Panc1 (cell line): ENCODE measurements at regions not wholly inside any gene's neighbourhood (a gene's known extent, or its start where the extent isn't known, plus 50 kb on each side); places are given as distances from the start of the nearest gene placed in this dataset.

ENCODE experiments used
- POLR2AphosphoS5 ChIP-seq: IDR thresholded peaks from 2 replicates; pipeline ENCODE4 v1.6.1; 2012; ENCODE audit warnings: mild to moderate bottlenecking, low read depth, low read length, moderate library complexity
- SIN3A ChIP-seq: IDR thresholded peaks from 2 replicates; pipeline ENCODE4 v1.6.1; 2012; ENCODE audit warnings: low read depth, mild to moderate bottlenecking, low read length, moderate library complexity, borderline replicate concordance; ENCODE audit not compliant: insufficient read depth
- TCF7L2 ChIP-seq: IDR thresholded peaks from 2 replicates; pipeline ENCODE4 v1.6.1; 2011; ENCODE audit warnings: mild to moderate bottlenecking, low read depth, low read length, inconsistent platforms
- TF ChIP-seq, protein P1 (sequence below): fragments of 450-650 bp; IDR thresholded peaks from 2 replicates; pipeline ENCODE4 v1.5.1; 2017; ENCODE audit warnings: mild to moderate bottlenecking
- TF ChIP-seq, protein P2 (sequence below), 2 experiments: IDR thresholded peaks; 2 replicates each; pipeline ENCODE4 v1.6.1; 2011 to 2012; ENCODE audit warnings: low read depth in 2 of 2, control low read depth in 1 of 2, low read length in 1 of 2, mild to moderate bottlenecking in 1 of 2, moderate library complexity in 1 of 2; ENCODE audit not compliant: insufficient read depth in 1 of 2

DNA sequence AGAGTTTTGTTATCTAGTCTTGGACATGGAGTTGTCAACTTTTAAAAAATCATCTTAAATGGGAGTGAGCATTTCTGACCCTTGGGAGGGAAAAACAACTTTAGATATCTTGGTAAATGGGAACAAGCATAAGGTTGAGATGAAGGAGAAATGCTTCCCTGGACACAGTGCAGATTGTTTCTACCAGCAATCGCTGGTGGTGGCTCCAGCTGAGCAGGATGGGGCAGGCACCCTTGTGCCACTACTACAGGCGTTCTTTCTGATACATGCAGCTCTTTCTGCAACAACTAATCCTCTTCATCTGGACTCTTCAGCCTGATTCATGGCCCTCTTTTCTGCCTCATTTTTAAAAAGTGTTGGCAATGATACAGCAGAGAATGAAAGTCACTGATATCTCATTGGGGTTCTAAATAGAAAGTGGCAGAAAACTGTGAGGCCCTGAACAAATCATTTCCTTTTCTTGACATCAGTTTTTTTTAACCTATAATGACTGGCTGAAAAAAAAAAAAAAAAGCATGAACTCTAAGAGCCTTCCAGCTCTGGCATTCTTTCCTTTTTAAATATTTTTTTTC is 409.4 kb upstream of the PTGER4 start:
- TF ChIP-seq, protein P1, sequence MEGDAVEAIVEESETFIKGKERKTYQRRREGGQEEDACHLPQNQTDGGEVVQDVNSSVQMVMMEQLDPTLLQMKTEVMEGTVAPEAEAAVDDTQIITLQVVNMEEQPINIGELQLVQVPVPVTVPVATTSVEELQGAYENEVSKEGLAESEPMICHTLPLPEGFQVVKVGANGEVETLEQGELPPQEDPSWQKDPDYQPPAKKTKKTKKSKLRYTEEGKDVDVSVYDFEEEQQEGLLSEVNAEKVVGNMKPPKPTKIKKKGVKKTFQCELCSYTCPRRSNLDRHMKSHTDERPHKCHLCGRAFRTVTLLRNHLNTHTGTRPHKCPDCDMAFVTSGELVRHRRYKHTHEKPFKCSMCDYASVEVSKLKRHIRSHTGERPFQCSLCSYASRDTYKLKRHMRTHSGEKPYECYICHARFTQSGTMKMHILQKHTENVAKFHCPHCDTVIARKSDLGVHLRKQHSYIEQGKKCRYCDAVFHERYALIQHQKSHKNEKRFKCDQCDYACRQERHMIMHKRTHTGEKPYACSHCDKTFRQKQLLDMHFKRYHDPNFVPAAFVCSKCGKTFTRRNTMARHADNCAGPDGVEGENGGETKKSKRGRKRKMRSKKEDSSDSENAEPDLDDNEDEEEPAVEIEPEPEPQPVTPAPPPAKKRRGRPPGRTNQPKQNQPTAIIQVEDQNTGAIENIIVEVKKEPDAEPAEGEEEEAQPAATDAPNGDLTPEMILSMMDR, result no peak
- no peak for TF ChIP-seq SIN3A
- no peak for TF ChIP-seq POLR2AphosphoS5
- no peak for TF ChIP-seq TCF7L2
- TF ChIP-seq, protein P2, sequence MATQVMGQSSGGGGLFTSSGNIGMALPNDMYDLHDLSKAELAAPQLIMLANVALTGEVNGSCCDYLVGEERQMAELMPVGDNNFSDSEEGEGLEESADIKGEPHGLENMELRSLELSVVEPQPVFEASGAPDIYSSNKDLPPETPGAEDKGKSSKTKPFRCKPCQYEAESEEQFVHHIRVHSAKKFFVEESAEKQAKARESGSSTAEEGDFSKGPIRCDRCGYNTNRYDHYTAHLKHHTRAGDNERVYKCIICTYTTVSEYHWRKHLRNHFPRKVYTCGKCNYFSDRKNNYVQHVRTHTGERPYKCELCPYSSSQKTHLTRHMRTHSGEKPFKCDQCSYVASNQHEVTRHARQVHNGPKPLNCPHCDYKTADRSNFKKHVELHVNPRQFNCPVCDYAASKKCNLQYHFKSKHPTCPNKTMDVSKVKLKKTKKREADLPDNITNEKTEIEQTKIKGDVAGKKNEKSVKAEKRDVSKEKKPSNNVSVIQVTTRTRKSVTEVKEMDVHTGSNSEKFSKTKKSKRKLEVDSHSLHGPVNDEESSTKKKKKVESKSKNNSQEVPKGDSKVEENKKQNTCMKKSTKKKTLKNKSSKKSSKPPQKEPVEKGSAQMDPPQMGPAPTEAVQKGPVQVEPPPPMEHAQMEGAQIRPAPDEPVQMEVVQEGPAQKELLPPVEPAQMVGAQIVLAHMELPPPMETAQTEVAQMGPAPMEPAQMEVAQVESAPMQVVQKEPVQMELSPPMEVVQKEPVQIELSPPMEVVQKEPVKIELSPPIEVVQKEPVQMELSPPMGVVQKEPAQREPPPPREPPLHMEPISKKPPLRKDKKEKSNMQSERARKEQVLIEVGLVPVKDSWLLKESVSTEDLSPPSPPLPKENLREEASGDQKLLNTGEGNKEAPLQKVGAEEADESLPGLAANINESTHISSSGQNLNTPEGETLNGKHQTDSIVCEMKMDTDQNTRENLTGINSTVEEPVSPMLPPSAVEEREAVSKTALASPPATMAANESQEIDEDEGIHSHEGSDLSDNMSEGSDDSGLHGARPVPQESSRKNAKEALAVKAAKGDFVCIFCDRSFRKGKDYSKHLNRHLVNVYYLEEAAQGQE (IDR thresholded peaks at IDR 0.05; ENCODE audit: insufficient read depth in 1 of 2, low read depth in 2 of 2, low read length in 1 of 2), result no peak
